GM18873 (cell line): ENCODE measurements at regions not wholly inside any gene's neighbourhood (a gene's known extent, or its start where the extent isn't known, plus 50 kb on each side); places are given as distances from the start of the nearest gene placed in this dataset.

ENCODE experiments used
- ATAC-seq: cut with Tn5 transposase; IDR thresholded peaks from one replicate; pipeline ENCODE4 v1.9.1; 2021; ENCODE audit warnings: mild to moderate bottlenecking, moderate library complexity, moderate number of reproducible peaks; ENCODE audit not compliant: unreplicated experiment, low FRiP score

- no peak for ATAC-seq
These were observed 935.9 kb downstream of the GATA3 start for GRCh38 chr10:8990280-8990987.

DNA sequence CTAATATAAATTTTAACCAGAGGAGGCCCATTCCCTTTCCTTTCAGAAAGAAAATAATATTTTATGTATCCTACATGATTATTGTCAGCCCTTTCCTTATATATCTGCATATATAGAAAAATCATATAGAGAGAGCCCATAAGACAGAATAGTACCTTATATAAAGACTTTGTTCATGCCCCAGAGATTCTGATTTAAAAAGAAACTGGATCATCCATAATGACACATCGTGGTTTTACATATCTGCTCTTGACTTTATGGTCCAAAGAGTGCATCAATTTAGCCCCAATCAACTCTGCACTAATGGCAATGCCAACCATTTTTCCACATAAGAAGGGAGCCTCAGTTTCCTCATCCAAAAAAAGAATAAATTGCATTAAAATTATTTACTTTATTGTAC, 937.5 kb downstream of the GATA3 start:
- no peak for ATAC-seq

GRCh38 chr10:8993864-8994263, 939.4 kb downstream of the GATA3 start:
- ATAC-seq, result no peak

- no peak for ATAC-seq
These were observed 944.3 kb downstream of the GATA3 start for GRCh38 chr10:8998751-8999150.

- no peak for ATAC-seq
These were observed 948.6 kb downstream of the GATA3 start for GRCh38 chr10:9003122-9003521.

DNA sequence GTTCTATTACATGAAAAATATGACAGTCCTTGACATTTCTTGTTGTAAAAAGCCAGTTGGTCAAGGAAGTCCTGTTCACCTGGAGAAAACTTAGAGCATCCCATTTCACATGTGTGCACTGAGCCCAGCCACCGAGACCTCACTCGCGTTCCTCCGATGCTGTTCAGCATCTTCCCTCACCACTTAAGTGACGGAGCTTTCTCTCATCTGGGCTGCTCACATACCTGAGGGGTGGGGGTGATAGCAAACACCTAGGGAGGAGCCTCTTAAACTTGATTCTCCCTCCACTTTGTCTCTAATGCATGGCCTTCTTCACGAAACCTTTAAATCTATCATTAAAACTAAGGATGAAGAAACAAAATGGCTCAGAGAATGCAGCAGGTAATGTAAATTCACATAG, 950.2 kb downstream of the GATA3 start:
- ATAC-seq, result no peak

DNA sequence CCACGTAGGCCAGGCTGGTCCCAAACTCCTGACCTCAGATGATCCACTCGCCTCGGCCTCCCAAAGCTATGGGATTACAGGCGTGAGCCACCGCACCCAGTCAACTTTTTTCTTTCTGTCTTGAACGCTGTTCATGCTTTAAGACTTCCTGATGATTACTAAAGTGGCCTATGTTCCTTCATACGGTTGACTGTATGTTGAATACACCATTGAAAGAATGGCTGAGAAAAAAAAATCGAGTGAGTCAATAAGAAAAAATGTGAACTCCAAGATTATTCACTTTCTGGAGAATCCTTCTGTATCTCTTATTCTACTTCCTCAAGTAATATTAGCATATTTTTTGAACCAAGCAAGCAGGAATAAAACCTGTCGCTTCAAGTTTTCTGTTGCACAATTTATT, 955.0 kb downstream of the GATA3 start:
- no peak for ATAC-seq

DNA sequence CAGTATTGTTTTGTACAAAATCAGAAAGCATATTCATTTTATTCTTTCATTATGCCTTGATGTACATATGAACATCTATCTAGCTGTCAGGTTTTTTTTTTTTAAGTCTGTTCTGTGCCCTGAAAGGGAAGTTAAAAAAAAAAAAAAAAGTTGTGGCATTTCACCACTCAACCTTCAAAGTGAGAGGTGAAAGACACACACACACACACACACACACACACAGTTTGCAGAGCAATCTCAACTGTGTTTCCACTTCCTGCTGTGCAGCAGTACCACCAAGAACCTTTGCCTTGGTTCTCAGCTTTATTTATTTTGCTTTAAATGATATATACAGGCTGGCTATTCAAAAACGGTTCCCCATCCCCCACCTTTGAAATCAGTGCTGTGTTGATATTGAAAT, 955.6 kb downstream of the GATA3 start:
- no peak for ATAC-seq

DNA sequence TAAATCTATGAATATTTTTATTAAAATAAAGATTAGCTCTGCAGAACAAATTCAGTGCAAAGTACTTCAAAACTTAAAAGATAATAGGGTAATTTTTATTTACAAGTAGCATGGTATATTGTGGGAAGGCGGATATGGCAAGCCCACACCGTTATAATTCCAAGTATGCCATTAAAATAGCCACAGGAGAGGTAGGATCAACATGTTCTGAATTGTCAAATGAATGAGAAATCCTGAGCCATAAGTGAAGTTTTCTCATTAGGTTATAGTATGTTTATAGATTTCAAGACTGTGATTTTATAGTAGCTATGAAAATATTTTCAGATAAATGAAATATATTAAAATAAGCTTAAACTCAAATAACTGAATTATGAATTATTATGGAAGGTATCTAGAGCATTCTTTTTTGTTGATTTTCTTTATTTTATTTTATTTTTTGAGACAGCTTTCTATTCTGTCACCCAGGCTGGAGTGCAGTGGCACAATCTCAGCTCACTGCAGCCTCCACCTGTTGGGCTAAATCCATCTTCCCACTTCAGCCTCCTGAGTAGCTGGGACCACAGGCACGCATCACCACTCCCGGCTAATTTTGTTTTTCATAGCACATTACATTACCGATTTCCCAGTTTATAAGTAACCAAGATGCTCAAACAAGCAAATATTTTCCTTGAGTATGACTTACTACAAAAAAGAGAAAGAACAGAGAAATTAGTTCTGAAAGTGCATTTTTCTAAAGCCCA, 956.6 kb downstream of the GATA3 start:
- no peak for ATAC-seq

DNA sequence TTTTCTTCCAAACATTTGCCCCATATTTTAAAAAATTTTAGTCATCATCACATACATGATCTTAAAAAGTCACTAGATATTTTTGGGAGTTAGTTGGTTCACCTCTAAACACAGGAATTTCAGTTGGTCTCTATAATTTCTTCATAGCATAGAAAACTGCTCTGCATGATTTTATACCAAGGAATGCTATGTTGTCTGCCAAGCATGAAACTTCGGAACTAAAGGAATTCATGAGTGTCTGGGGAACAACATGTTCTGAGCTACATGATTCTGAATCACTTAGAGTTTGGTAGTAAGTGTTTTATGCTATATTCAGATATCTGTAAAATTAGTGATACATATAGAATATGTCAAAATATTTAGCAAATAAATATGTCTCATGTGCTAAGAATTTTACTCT, 957.8 kb downstream of the GATA3 start:
- ATAC-seq, result no peak

DNA sequence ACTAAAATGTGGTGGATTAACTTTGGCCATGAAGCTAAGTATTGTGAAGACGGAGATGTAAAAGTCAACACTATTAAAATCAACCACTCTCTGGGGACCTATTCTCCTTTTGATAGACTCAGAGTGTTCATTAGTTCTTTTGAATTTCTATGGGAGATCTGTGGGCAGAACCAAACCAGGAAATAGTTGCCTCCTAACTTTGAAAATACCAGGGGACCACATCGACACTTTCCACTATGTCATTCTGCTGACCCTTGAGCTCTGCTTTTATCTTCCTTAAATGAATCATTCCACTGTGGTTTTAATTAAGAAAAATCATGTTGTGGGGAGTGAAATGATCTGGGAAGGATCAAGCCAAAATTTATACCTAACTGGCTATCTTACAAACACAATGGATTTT, 960.5 kb downstream of the GATA3 start:
- no peak for ATAC-seq

GRCh38 chr10:9015447-9015846, 961.0 kb downstream of the GATA3 start:
- no peak for ATAC-seq

DNA sequence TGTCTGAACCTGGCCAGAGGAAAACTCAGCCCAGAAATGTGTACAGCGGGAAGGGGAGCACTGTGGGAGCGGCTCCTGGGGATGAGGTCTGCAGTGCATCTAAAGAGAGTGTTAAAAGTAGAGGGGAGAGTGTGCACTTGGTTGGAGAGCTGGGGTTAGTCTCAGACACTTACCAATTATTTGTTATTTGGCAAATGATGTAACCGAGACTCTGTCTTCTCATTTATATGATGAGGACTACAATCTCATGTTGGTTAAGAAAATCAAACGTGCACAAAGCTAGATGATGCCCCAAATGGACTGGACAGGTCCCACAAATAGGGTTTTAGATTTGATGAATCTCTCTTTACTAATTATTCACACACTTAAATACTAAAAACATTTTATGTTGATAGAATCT, 962.4 kb downstream of the GATA3 start:
- ATAC-seq, result no peak

DNA sequence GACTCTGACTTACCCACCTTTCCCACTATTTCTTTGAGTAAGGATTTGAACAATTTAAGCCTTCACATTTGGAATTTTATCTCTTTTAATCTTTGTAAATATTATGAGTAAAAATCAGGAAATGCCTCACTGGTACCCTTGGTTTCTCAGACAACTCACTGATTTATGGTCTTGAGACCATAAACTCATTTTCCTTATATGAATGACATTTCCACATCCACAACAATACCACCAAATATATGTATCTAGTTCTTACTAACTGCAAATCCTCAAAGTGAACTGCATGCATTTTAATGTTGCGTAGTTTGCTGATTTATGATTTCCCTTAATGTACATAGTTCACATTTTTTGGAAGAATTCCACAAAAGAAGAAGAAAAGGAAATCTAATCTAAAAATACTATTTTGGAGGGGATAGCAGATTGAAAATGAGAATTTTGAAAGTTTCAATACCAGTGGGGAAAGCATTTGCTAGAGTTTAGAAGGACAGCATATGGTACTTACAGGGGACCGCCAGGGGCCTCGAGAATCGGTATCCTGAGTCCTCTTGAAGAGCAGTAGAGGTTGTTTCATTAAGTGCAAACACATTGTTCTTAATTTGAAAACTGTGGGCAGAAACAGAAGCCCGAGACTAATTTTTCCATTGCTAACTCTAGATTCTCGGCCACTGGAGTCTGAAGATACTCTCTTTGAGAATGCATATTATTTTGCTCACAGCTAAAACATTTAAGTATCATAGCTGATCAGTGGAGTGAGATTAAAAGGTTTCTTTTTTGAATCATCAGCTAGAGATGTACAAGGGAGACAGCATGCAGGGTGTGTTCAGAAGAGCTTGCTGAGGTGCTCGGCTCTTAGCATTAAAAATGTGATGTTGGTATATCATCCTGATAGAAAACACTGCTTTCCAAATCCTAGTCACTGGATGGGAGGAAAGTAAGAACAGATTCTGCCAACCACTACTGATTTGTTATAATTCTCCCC, 964.0 kb downstream of the GATA3 start:
- no peak for ATAC-seq

DNA sequence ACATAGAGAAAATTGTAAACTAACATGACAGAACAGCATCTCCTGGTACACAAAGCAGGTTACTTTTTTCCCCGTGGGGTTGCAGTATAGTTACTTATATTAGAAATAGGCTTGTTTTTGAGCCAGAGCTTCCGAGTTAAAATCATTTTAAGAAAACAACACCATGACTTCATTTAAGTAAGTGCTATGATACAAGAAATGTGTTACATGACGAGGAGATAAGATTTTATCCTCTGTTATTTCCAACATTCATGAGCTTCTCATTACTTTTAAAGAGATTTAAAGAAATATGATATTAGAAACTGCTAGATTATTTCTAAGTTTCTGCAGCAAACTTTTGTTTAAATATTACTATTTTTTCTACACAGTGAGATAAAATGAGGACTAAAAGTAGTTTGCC, 968.7 kb downstream of the GATA3 start:
- no peak for ATAC-seq

- ATAC-seq, result no peak
These were observed 969.7 kb downstream of the GATA3 start for GRCh38 chr10:9024210-9024609.

DNA sequence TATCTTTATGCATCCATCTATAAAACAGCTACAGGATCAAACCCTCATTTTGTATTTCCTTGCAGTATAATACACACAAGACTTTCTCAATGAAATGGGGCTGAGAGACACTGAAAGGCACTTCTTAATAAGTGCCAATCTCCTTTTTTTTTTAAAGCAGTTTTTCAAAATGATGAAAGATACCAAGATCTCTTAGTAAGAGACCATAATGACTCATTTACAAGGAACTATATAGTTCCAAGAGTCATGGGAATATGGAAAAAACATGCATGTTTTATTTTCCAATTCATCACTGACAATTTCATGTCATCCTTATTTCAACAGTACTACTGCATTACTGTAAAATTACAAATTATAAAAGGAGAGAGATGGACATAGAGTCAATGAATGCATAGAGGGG, 973.7 kb downstream of the GATA3 start:
- ATAC-seq, result no peak

GRCh38 chr10:9035355-9035754, 980.9 kb downstream of the GATA3 start:
- no peak for ATAC-seq

- no peak for ATAC-seq
These were observed 982.3 kb downstream of the GATA3 start for GRCh38 chr10:9036711-9037204.

GRCh38 chr10:9038146-9038714, 983.7 kb downstream of the GATA3 start:
- no peak for ATAC-seq

- ATAC-seq, result no peak
These were observed 989.0 kb downstream of the GATA3 start for GRCh38 chr10:9043466-9043865.
